Erythroblast (primary cell): ENCODE measurements at regions not wholly inside any gene's neighbourhood (a gene's known extent, or its start where the extent isn't known, plus 50 kb on each side); places are given as distances from the start of the nearest gene placed in this dataset.

ENCODE experiments used
- GATA1 ChIP-seq: IDR thresholded peaks from 2 replicates; pipeline ENCODE4 v1.6.1; 2011; ENCODE audit warnings: low read depth, mild to moderate bottlenecking, control low read depth, low read length, moderate library complexity
- POLR2A ChIP-seq: IDR thresholded peaks from 2 replicates; pipeline ENCODE4 v1.6.1; 2011; ENCODE audit warnings: mild to moderate bottlenecking, low read length

GRCh38 chr18:38545071-38545470 is 979.5 kb upstream of the CELF4 start:
- TF ChIP-seq POLR2A (no peak), GATA1 (no peak)
